Pancreas (tissue), 10 donors: ENCODE measurements at regions not wholly inside any gene's neighbourhood (a gene's known extent, or its start where the extent isn't known, plus 50 kb on each side); places are given as distances from the start of the nearest gene placed in this dataset.

Experiments used
- ATAC-seq, 4 donors: fragments of 200-7000 bp; cut with Tn5 transposase; one replicate each; pipeline versions ENCODE4 v1.8.0 to v1.9.1; 2020; ENCODE audit warnings: mild to moderate bottlenecking in 4 of 4, moderate library complexity in 4 of 4
- DNase-seq, 6 donors: peaks; one replicate each; pipeline ENCODE4 v3.0.0-alpha.2; 2020
- FAIRE-seq: peaks from 2 replicates; lab custom pipeline; 2012; peaks lifted over from hg19 to GRCh38; lab: Jason Lieb, UNC
- H3K27ac ChIP-seq, 4 donors: fragments of 200-600 bp; sonication (generic); 1 replicate in 3 of 4; 2 replicates in 1 of 4; pipeline versions ENCODE4 v1.5.0 to v1.8.0; 2020
- H3K27me3 ChIP-seq, 4 donors: fragments of 200-600 bp; one replicate each; pipeline ENCODE4 v1.8.0; 2021
- H3K36me3 ChIP-seq, 3 donors: fragments of 200-600 bp; sonication (generic) in 1 of 3; one replicate each; pipeline versions ENCODE4 v1.5.0 to v1.8.0; 2020 to 2021
- H3K4me1 ChIP-seq, 3 donors: fragments of 200-600 bp; one replicate each; pipeline ENCODE4 v1.8.0; 2021
- H3K4me3 ChIP-seq, 4 donors: fragments of 200-600 bp; sonication (generic) in 2 of 4; one replicate each; pipeline versions ENCODE4 v1.5.0 to v1.8.0; 2020 to 2021
- H3K9me3 ChIP-seq, 4 donors: fragments of 200-600 bp; one replicate each; pipeline ENCODE4 v1.8.0; 2021
- WGBS, 2 donors: extraction: QIAGEN DNeasy Blood & Tissue Kit; methylation state at CpG; one replicate each; pipeline ENCODE4 v1.1.7; 2013; 5-methylcytosine and 5-hydroxymethylcytosine counted together
- intact Hi-C, 3 donors: fragments of 100-400 bp; cut with DNase I; formaldehyde crosslinking; loops; one replicate each; pipeline versions ENCODE4 v1.11.1 to v1.14.2; 2022
- TF ChIP-seq, protein P1 (sequence below), 4 donors: fragments of 200-600 bp; sonication (generic) in 3 of 4; IDR thresholded peaks; one replicate each; pipeline versions ENCODE4 v1.5.0 to v1.8.0; 2021; ENCODE audit warnings: antibody characterized with exemption in 4 of 4
- donor health status: healthy with polysubstance abuse.
- donor health status: DM: no; HTN: no; CAD: no; lungs with moderate emphysema.
- donor health status: DM: no; HTN: no; CAD: no.
- donor health status: control.
- donor health status: control.
- donor health status: Bipolar disorder and iron deficiency.
- donor health status: DM: yes; HTN: yes; CAD: no.
- donor health status: DM: no; HTN: no; CAD: no.
- donor health status: DM: no; HTN: no; CAD: no.
- donor health status: DM: yes; HTN: yes; CAD: no.

DNA sequence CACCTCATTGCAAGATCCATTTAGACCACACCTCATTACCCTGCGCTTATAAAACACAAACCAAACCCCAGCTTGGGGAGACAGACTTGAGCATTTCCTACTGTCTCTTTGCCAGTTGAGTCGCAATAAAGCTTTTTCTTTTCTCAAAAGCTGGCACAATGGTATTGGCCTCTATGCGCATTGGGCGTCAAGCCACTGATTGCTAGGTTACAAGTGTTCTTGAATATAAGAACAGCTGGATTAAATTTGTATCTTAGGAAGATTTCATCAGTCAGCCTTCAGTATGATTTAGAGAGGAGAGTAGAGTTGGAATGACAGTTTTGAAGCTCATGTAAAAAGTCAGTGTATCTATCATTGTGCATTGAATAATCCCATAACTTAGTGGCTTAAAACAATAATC lies 84.9 kb upstream of the RAB4A start:
- no peaks in the 10 kb centered on the region for H3K9me3 ChIP-seq
- TF ChIP-seq, protein P1, sequence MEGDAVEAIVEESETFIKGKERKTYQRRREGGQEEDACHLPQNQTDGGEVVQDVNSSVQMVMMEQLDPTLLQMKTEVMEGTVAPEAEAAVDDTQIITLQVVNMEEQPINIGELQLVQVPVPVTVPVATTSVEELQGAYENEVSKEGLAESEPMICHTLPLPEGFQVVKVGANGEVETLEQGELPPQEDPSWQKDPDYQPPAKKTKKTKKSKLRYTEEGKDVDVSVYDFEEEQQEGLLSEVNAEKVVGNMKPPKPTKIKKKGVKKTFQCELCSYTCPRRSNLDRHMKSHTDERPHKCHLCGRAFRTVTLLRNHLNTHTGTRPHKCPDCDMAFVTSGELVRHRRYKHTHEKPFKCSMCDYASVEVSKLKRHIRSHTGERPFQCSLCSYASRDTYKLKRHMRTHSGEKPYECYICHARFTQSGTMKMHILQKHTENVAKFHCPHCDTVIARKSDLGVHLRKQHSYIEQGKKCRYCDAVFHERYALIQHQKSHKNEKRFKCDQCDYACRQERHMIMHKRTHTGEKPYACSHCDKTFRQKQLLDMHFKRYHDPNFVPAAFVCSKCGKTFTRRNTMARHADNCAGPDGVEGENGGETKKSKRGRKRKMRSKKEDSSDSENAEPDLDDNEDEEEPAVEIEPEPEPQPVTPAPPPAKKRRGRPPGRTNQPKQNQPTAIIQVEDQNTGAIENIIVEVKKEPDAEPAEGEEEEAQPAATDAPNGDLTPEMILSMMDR (IDR thresholded peaks at IDR 0.05): no peak
- no peak for ATAC-seq
- H3K4me1 ChIP-seq: peaks cover 11 to 23% (median 14%) of the 10 kb centered on the region in 3 donors
- H3K27me3 ChIP-seq: no peaks in the 10 kb centered on the region
- no peak for FAIRE-seq
- intact Hi-C loops: no loop called here
- 96% methylated on average over 4 of the region's 4 CpGs for WGBS, 2 donors
- H3K4me3 ChIP-seq: no peak overlapping the region
- H3K27ac ChIP-seq: no peak overlapping the region
- DNase-seq: no peak
- H3K36me3 ChIP-seq: no peaks in the 10 kb centered on the region

- H3K27ac ChIP-seq: no peak overlapping the region
These were observed 84.4 kb upstream of the RAB4A start for GRCh38 chr1:229186373-229187056.

DNA sequence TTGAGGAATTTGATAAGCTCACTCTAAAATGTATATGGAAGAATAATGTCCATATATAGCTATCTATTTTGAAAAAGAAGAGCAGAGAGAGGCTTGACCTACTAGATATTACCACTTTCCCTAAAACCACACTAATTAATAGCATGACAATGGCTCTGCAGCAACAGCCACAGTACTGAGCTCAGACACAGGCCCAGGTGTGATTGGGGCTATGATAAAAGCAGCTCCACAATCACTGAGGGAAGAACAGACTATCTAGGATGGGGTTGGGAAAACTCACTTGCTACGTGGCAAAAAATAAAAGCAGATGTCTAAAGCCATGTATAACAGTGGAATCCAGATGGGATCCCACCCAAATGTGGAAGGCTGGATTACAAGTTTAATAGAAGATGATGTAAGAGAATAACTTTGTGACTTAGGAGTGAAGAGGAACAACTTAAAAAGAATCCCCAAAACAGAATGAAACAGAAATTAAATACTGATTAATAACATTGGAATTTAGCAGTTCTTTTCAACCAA lies 80.8 kb upstream of the RAB4A start:
- no peak overlapping the region for H3K4me3 ChIP-seq
- H3K27me3 ChIP-seq: no peaks in the 10 kb centered on the region
- no peak overlapping the region for H3K27ac ChIP-seq
- H3K4me1 ChIP-seq: no peaks in the 10 kb centered on the region
- H3K36me3 ChIP-seq: no peaks in the 10 kb centered on the region
- WGBS, 2 donors: 88% methylated on average over 1 of the region's 1 CpG
- no peak for FAIRE-seq
- TF ChIP-seq, protein P1 (IDR thresholded peaks at IDR 0.05): no peak
- ATAC-seq: no peak
- intact Hi-C loops: no loop called here
- no peaks in the 10 kb centered on the region for H3K9me3 ChIP-seq
- no peak for DNase-seq

More at GRCh38 chr1:229186373-229187056, 84.4 kb upstream of the RAB4A start:
- TF ChIP-seq, protein P1 (IDR thresholded peaks at IDR 0.05): no peak
- no peak for FAIRE-seq
- Histone ChIP-seq H3K9me3 (no peaks in the 10 kb centered on the region), H3K4me1 (peaks cover 9 to 23% (median 14%) of the 10 kb centered on the region in 3 donors), H3K4me3 (no peak overlapping the region), H3K27me3 (no peaks in the 10 kb centered on the region), H3K36me3 (no peaks in the 10 kb centered on the region)
- no peak for DNase-seq
- intact Hi-C loops: no loop called here
- 91 to 95% methylated on average over 9 of the region's 9 CpGs for WGBS, 2 donors
- no peak for ATAC-seq

DNA sequence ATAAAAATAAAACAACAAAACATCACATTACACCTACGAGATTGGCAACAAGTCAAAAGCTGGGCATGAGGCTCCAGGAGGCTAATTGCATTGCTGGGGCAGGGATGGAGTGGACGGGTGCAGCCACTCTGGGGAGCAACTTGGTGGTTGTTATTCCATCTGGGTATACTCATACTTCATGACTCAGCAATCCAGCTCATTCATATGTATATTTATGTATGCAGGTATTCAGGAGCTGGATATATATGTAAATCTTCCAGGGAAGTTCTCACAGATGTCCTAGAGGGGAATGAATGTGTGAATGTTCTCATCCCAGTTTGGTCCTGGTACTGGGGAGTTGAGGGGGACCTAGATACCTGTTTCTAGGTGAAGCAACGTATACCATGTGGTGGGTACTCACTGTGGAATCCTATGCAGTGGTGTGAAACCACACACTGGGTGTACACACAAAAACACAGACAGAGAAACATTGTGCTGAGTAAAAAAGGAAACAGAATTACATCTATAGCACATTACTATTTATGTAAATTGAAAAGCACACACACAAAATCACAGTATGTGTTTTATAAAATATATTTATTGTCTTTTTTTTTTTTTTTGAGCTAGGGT lies 79.7 kb upstream of the RAB4A start:
- TF ChIP-seq, protein P1 (IDR thresholded peaks at IDR 0.05): no peak
- H3K4me3 ChIP-seq: no peak overlapping the region
- no peaks in the 10 kb centered on the region for H3K27me3 ChIP-seq
- no peaks in the 10 kb centered on the region for H3K4me1 ChIP-seq
- ATAC-seq (no peak), DNase-seq (no peak), FAIRE-seq (no peak)
- no peaks in the 10 kb centered on the region for H3K9me3 ChIP-seq
- WGBS, 2 donors: 70 to 79% methylated on average over 3 of the region's 3 CpGs
- no peaks in the 10 kb centered on the region for H3K36me3 ChIP-seq
- intact Hi-C loops: no loop called here
- H3K27ac ChIP-seq: no peak overlapping the region

- no peak for FAIRE-seq
These were observed 78.9 kb upstream of the RAB4A start for GRCh38 chr1:229192031-229192430.

More at GRCh38 chr1:229192031-229192430, 78.9 kb upstream of the RAB4A start:
- Histone ChIP-seq H3K27ac (no peak overlapping the region), H3K9me3 (no peaks in the 10 kb centered on the region), H3K27me3 (no peaks in the 10 kb centered on the region), H3K4me1 (no peaks in the 10 kb centered on the region), H3K36me3 (no peaks in the 10 kb centered on the region), H3K4me3 (no peak overlapping the region)
- DNase-seq (no peak), ATAC-seq (no peak)
- intact Hi-C loops: no loop called here
- TF ChIP-seq, protein P1 (IDR thresholded peaks at IDR 0.05): no peak
- 81 to 82% methylated on average over 1 of the region's 1 CpG for WGBS, 2 donors
